Erythroblast (primary cell): ENCODE measurements at regions not wholly inside any gene's neighbourhood (a gene's known extent, or its start where the extent isn't known, plus 50 kb on each side); places are given as distances from the start of the nearest gene placed in this dataset.

Source experiments
- GATA1 ChIP-seq: IDR thresholded peaks from 2 replicates; pipeline ENCODE4 v1.6.1; 2011; ENCODE audit warnings: low read depth, mild to moderate bottlenecking, control low read depth, low read length, moderate library complexity
- POLR2A ChIP-seq: IDR thresholded peaks from 2 replicates; pipeline ENCODE4 v1.6.1; 2011; ENCODE audit warnings: mild to moderate bottlenecking, low read length

DNA sequence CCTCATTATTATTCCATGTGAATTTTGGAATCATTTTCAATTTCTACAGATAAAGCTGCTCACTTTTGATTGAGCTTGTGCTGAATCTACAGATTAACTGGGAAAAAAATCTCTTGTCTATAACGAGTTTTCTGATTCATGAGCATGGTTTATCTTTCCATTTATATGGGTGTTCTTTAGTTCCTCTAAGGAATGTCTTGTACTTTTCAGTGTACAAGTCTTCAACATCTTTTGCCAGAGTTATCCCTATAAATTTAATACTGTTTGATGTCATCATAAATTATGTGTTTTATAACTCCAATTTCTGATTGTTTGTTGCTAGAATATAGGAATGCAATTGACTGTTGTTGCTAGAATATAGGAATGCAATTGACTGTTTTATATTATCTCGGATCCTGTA, 533.8 kb downstream of the OLFM4 start:
- TF ChIP-seq POLR2A (no peak), GATA1 (no peak)
